ENCODE measurements at regions not wholly inside any gene's neighbourhood (a gene's known extent, or its start where the extent isn't known, plus 50 kb on each side); places are given as distances from the start of the nearest gene placed in this dataset.

- no peak for DNase-seq (ENCODE audit: low spot score)
Observed at GRCh38 chr9:94159069-94159939, 75.0 kb downstream of the PTPDC1 start.

DNA sequence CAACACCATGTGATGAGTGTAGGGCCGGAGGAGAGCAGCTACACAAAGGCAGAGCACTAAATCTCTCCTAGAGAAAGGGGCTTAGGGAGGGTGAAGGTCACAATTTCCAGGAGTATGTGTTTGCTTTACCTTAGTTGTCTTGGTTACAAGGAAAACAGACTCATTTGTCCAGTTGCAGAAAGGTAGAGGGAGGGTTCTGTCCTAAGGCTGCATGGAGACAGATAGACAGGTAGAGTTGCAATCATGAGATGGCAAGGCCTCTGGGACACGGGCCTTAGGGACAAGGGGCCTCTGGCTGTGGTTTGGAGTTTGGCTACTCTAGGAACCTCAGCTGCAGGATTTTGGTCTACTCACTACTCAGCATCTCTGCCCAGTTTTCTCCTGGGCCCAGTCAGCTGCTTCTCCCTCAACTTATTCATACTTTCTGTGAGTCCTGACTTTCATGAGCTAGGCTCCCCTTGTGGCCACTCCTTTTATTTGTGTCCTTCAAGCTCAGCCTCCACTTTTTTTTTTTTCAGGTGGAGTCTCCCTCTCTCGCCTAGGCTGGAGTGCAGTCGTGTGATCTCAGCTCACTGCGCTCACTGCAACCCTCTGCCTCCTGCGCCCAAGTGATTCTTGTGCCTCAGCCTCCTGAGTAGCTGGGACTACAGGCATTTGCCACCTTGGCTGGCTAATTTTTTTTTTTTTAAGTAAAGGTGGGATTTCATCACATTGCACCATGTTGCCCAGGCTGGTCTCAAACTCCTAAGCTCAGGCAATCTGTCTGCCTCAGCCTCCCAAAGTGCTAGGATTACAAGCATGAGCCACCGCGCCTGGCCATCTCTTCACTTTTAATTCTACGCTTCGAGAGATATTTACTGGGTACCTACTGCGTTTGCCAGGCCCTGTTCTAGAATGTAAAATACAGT lies 76.6 kb downstream of the PTPDC1 start:
- no peak for DNase-seq (ENCODE audit: low spot score)

DNA sequence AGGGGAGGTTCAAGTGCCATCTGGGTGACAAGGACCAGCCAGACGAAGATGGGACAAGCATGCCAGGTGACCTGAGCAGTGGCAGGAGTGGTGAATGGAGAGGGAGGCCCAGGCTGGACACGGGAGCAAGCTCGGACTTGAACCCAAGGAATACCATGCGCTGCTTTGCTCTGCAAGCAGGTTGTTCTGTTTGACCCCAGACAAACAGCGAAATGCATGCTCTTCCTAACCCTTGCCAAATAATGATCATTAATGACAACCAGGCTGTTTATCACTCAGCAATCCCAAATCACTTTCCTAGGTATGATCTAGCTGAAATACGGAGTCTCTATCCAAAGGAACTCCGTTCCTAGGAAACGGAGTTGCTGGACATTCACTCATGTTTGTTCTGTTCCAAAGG lies 77.4 kb downstream of the PTPDC1 start:
- no peak for DNase-seq (ENCODE audit: low spot score)

DNA sequence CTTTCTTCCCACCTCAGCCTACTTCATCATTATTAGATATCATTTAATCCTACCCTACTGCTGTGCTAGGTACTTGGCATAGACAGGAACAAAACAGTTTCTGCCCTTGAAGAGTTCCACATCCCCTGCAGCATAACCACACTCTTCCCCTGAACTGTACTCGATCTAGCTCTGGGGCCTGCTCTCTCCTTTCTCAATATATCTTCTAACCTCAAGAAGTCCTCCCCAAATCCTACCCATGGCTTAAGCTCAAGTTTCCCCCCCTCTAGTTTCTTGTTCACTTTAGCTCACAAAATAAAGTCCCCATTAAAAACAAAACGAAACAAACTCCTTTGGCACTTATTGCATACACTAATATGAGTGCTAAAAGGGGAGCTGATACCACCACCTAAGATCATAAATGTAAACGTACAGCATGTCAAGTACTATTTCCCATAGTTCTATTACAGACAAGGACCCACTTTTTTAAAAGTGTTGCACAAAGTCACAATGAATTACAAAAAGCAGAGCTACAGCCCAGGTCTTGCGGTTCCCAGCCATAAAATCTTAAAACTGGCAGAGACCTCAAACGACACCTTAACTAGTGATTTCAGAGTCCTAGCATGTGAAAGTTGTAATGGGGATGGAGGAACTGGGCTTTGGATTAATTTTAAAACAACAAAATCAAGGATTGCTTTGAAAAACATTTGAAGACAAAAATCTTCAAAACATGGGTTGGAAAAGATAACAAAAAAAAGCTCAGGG lies 80.7 kb downstream of the PTPDC1 start:
- no peak for DNase-seq (ENCODE audit: low spot score)

DNA sequence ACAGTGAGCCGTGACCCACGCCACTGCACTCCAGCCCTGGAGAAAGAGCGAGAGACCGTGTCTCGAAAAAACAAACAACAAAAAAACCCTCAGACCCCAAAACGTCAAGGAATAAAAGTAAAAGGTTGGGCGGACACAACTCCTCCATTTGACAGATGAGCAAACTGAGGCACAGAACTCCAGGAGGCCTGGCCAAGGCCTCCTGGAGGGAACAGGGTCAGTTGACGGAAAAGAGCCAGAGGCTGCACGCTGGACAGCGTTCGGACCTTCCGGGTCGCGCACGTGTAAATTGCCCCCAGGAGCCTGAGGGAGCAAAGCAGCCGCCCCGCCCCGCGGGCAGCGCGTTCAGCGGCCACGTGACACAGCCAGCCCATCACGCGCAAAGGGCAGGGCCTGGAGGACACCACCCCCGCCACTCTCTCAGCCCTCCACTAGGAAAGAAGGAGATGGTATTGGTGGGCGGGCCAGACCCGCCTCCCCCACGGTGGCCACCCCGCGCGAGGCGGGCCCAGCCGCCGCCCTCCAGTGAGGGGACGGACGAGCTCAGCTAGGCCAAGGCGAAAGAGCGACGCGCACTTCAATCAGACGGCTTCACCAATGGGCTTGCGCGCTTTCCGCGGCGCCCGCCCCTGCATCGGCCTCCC lies 81.5 kb downstream of the PTPDC1 start:
- peak; percentile 100 for DNase-seq (ENCODE audit: low spot score)

GRCh38 chr9:94166236-94166975 lies 82.1 kb downstream of the PTPDC1 start:
- DNase-seq (ENCODE audit: low spot score), result peak; percentile 98

DNA sequence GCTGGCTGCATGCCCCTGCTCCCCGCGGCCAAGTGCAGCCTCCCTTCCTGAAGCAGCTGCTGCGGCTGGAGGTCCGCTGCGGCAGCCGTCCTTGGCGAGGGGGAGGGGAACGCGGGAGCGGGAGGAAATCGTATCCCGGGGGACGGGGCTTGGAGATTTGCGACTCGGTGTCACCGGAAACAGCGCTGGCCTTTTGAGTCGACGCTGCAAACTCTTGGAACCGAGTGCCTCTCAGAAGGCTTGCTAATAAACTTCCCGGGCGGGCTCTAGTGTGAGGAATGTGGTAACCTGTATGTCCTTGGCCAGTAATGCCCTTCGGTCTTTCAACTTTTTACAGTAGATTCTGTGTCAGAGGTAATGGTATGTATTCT lies 82.7 kb downstream of the PTPDC1 start:
- no peak for DNase-seq (ENCODE audit: low spot score)

DNA sequence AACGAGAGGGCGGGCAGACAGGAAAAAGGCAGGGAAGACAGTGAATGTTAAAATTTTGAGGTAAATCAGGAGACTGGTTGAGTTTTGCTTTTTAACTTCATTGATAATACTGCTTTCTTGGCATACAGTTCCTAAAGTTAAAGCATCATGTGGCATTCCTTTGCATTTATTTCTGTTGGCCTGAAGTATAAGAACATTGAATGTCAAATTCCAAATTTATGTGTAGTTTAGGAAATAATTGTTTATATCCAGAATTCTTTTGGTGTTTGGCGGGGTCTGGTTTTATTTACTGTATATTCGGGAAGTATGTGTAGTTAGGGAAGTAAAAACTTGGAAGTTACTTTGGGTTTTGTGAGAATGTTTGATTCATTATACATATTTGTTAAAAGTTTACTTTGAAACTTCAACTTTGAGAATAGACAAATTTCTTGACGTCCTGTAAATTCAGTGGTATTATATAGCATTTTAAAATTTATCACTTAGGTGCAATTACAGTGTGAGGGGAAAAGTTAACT lies 83.2 kb downstream of the PTPDC1 start:
- DNase-seq (ENCODE audit: low spot score), result no peak

DNA sequence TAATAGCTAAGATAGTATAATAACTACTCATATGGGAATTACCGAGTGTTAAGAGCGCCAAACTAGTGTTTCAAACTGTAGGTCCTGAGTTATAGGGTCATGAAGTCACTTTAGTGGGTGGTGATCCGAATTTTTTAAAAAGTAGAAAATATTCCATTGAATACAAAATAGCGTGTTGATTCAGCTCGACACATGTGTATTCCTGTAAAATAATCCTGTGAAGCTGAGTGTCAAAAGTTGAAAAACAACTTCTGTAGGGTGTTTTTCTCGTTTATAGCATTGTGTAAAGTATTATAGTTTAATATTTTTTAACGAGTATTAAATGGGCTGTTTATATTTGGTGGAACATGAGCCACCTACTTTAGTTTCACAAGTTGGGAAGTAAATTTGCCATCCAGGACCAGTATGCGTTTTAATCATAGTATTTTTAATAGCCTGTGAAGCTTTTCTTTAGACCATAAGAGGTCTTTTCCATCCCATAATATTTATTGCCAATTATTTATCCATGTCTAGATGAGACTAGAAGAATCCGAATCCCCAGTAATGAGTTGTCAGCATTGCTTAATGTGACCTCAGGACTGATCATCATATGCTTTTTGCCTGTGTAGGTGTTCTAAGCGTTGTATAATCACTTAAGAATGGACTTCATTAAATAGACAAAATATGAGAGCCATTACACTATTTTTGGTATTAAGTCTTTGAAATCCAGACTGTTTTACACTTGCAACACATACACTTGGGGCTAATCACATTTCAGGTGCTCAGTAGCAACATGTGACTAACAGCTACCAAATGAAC lies 84.1 kb downstream of the PTPDC1 start:
- DNase-seq (ENCODE audit: low spot score), result no peak

- no peak for DNase-seq (ENCODE audit: low spot score)
Observed at GRCh38 chr9:94169968-94170367, 85.7 kb downstream of the PTPDC1 start.

- no peak for DNase-seq (ENCODE audit: low spot score)
Observed at GRCh38 chr9:94173632-94174031, 85.5 kb upstream of the ZNF169 start.

- DNase-seq (ENCODE audit: low spot score), result no peak
Observed at GRCh38 chr9:94174164-94174563, 84.9 kb upstream of the ZNF169 start.

GRCh38 chr9:94175669-94176068 lies 83.4 kb upstream of the ZNF169 start:
- DNase-seq (ENCODE audit: low spot score), result no peak

- DNase-seq (ENCODE audit: low spot score), result no peak
Observed at GRCh38 chr9:94176608-94177007, 82.5 kb upstream of the ZNF169 start.

GRCh38 chr9:94178927-94179326 lies 80.2 kb upstream of the ZNF169 start:
- no peak for DNase-seq (ENCODE audit: low spot score)

GRCh38 chr9:94181408-94182181 lies 77.5 kb upstream of the ZNF169 start:
- no peak for DNase-seq (ENCODE audit: low spot score)

DNA sequence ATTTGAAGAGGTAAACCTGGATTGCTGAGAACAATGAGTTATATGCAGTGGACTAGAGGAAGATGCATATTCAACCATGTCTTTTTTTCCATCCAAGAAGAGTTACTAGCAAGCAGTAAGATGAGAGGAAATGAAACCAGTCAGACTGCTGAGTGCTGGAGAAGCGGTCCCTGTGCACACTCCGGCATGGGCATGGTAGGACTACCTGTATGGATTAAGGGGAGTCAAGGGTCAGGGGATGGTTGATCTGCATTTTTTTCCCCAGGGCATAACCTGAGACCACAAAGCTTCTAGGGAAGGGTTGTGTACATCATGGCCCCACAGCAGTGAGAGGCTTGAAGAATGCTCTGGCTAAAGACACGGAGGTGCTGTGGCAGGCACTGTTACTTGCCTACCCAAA lies 76.6 kb upstream of the ZNF169 start:
- DNase-seq (ENCODE audit: low spot score), result no peak

DNA sequence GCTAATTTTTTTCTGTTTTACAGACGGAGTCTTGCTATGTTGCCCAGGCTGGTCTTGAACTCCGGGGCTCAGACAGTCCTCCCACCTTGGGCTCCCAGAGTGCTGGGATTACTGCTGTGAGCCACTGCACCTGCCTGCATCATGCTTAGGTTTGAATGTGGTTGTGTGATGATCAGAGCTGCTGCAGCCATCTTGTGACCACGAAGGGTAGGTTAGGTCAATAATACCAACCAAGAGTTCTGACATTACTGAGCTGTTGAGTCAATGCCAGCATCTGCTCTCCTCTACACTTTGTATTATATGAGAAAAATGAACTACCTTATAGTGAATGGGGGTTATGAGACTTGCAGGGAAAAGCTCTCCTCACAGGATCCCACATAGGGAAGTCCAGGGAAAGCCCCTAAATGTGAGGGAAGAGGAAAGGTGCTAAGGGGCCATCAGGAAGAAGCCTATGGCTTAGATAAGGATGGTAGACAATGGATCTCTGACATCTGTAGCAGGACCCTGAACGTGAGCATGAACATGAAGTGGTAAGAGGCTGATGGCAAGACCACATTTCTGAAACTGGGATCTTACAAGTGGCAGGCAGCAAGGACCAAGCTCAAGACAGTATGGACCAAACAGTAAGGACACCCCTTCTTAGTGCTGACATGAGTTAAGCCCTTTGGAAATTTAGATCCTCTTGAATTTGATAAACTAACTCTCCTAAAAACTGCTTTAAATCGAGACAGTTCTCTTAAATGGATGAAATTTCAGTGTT lies 75.7 kb upstream of the ZNF169 start:
- DNase-seq (ENCODE audit: low spot score), result no peak

DNA sequence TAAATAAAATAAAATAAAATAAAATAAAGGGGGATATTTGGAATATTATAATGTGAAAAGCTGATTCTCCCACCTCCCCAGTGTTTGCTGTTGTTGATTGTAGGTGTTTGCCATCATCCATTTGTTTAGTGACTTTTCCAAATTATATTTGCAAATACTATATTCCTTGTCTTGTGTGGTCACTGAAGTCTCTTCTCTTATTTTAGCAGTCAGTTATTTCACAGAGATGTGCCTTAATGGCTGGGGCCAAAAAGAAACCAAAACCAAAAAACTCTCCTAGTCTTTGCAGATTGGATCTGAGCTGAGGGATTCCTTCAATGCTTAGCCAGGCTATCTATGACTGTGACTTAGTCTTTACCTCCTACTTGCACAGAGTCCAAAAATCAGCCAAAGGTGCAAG lies 70.9 kb upstream of the ZNF169 start:
- DNase-seq (ENCODE audit: low spot score), result no peak

Measured in Ammon's horn (tissue), 1 donor.